ENCODE measurements at regions not wholly inside any gene's neighbourhood (a gene's known extent, or its start where the extent isn't known, plus 50 kb on each side); places are given as distances from the start of the nearest gene placed in this dataset.

DNA sequence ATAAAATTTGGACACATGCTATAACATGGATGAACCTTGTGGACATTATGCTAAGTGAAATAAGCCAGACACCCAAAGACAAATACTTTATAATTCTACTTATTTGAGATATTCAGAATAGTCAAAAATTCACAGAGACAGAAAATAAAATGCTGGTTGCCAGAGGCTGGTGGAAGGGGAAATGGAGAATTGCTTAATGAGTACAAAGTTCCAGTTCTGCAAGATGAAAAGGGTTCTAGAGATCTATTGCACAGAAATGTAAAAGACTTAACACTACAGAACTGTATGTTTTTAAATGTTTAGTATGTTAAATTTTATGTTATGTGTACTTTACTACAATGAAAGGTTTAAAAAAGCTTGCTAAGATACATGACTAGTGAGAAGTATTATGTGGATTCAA, 344.8 kb downstream of the CNTN3 start:
- Histone ChIP-seq H3K9me3 (ENCODE audit: insufficient read depth, low read depth, low read length) (no peaks in the 10 kb centered on the region), H4K8ac (ENCODE audit: low read depth, low read length) (no peak overlapping the region), H3K79me2 (ENCODE audit: control insufficient read depth, insufficient read depth, low read length, poor library complexity) (no peaks in the 10 kb centered on the region), H3K4ac (ENCODE audit: low read depth, low read length) (no peak overlapping the region), H3K9ac (ENCODE audit: low read length) (no peak overlapping the region), H3K27me3 (ENCODE audit: insufficient read depth, low read length) (no peaks in the 10 kb centered on the region), H4K12ac (ENCODE audit: low read depth, low read length) (no peak overlapping the region), H3K18ac (ENCODE audit: low read length) (no peak overlapping the region), H3K4me2 (ENCODE audit: low read length) (no peak overlapping the region), H3K14ac (ENCODE audit: low read length) (no peak overlapping the region), H2AFZ (ENCODE audit: insufficient read depth, low read length, poor library complexity) (no peak overlapping the region), H3K4me1 (ENCODE audit: control insufficient read depth in 1 of 2, insufficient read depth in 2 of 2, low read length in 2 of 2) (no peaks in the 10 kb centered on the region), H3K36me3 (ENCODE audit: control insufficient read depth in 1 of 2, insufficient read depth in 2 of 2, low read length in 2 of 2) (no peaks in the 10 kb centered on the region), H2BK120ac (ENCODE audit: insufficient read depth, low read length, poor library complexity) (no peak overlapping the region), H3K4me3 (ENCODE audit: low read depth, low read length) (no peak overlapping the region), H2BK5ac (ENCODE audit: low read depth, low read length, poor library complexity) (no peak overlapping the region), H4K91ac (ENCODE audit: low read depth, low read length) (no peak overlapping the region), H2BK12ac (ENCODE audit: low read length) (no peak overlapping the region), H3K79me1 (ENCODE audit: low read length) (no peaks in the 10 kb centered on the region), H3K27ac (ENCODE audit: low read depth, low read length) (no peak overlapping the region), H3K23ac (ENCODE audit: low read length) (no peak overlapping the region), H2AK5ac (ENCODE audit: low read length) (no peak overlapping the region)
- DNase-seq, result no peak

DNA sequence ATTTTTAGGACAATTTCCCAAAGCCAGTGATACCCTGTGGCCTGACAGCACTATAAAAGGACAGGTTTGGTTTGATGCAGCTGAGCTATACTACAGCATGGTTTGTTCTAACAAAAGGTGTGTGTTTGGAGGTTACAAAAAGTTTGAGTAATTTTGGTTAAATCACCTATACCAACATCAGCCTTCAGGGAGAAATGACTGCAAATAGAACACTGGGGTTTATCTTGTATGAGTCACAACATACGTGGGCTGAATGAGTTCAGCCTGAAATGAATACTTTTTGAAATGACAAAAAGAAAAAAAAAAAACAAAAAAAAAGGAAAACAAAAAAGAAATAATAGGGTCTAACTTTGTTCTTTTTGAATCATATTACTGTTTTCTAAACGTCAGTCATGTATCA, 345.7 kb downstream of the CNTN3 start:
- H3K18ac ChIP-seq (ENCODE audit: low read length), result no peak overlapping the region
- no peak overlapping the region for H3K27ac ChIP-seq (ENCODE audit: low read depth, low read length)
- no peak overlapping the region for H2BK5ac ChIP-seq (ENCODE audit: low read depth, low read length, poor library complexity)
- H3K36me3 ChIP-seq (ENCODE audit: control insufficient read depth in 1 of 2, insufficient read depth in 2 of 2, low read length in 2 of 2), result no peaks in the 10 kb centered on the region
- no peak overlapping the region for H3K23ac ChIP-seq (ENCODE audit: low read length)
- no peak overlapping the region for H2AFZ ChIP-seq (ENCODE audit: insufficient read depth, low read length, poor library complexity)
- H3K4me1 ChIP-seq (ENCODE audit: control insufficient read depth in 1 of 2, insufficient read depth in 2 of 2, low read length in 2 of 2), result no peaks in the 10 kb centered on the region
- H3K9ac ChIP-seq (ENCODE audit: low read length), result no peak overlapping the region
- H2BK12ac ChIP-seq (ENCODE audit: low read length), result no peak overlapping the region
- no peaks in the 10 kb centered on the region for H3K9me3 ChIP-seq (ENCODE audit: insufficient read depth, low read depth, low read length)
- H3K4ac ChIP-seq (ENCODE audit: low read depth, low read length), result no peak overlapping the region
- no peak for DNase-seq
- no peak overlapping the region for H3K4me3 ChIP-seq (ENCODE audit: low read depth, low read length)
- no peak overlapping the region for H3K4me2 ChIP-seq (ENCODE audit: low read length)
- H4K8ac ChIP-seq (ENCODE audit: low read depth, low read length), result no peak overlapping the region
- no peak overlapping the region for H4K91ac ChIP-seq (ENCODE audit: low read depth, low read length)
- no peak overlapping the region for H4K12ac ChIP-seq (ENCODE audit: low read depth, low read length)
- H2BK120ac ChIP-seq (ENCODE audit: insufficient read depth, low read length, poor library complexity), result no peak overlapping the region
- WGBS (ENCODE audit: extremely low coverage, insufficient coverage, insufficient read length), result no CpG with 5 or more reads among the region's 2 CpGs
- H3K27me3 ChIP-seq (ENCODE audit: insufficient read depth, low read length), result no peaks in the 10 kb centered on the region
- no peaks in the 10 kb centered on the region for H3K79me2 ChIP-seq (ENCODE audit: control insufficient read depth, insufficient read depth, low read length, poor library complexity)
- H3K79me1 ChIP-seq (ENCODE audit: low read length), result no peaks in the 10 kb centered on the region
- no peak overlapping the region for H2AK5ac ChIP-seq (ENCODE audit: low read length)
- H3K14ac ChIP-seq (ENCODE audit: low read length), result no peak overlapping the region

GRCh38 chr3:74267588-74268184, 346.8 kb downstream of the CNTN3 start:
- no peak overlapping the region for H4K12ac ChIP-seq (ENCODE audit: low read depth, low read length)
- WGBS (ENCODE audit: extremely low coverage, insufficient coverage, insufficient read length), result no CpG with 5 or more reads among the region's 13 CpGs
- no peaks in the 10 kb centered on the region for H3K4me1 ChIP-seq (ENCODE audit: control insufficient read depth in 1 of 2, insufficient read depth in 2 of 2, low read length in 2 of 2)
- H3K9me3 ChIP-seq (ENCODE audit: insufficient read depth, low read depth, low read length), result no peaks in the 10 kb centered on the region
- H4K8ac ChIP-seq (ENCODE audit: low read depth, low read length), result no peak overlapping the region
- no peak overlapping the region for H3K27ac ChIP-seq (ENCODE audit: low read depth, low read length)
- no peak overlapping the region for H3K23ac ChIP-seq (ENCODE audit: low read length)
- DNase-seq, result peak; percentile 45 to 76
- no peak overlapping the region for H4K91ac ChIP-seq (ENCODE audit: low read depth, low read length)
- no peak overlapping the region for H3K4me3 ChIP-seq (ENCODE audit: low read depth, low read length)
- H2AK5ac ChIP-seq (ENCODE audit: low read length), result no peak overlapping the region
- H3K14ac ChIP-seq (ENCODE audit: low read length), result no peak overlapping the region
- no peaks in the 10 kb centered on the region for H3K79me2 ChIP-seq (ENCODE audit: control insufficient read depth, insufficient read depth, low read length, poor library complexity)
- no peak overlapping the region for H3K18ac ChIP-seq (ENCODE audit: low read length)
- no peaks in the 10 kb centered on the region for H3K36me3 ChIP-seq (ENCODE audit: control insufficient read depth in 1 of 2, insufficient read depth in 2 of 2, low read length in 2 of 2)
- H3K9ac ChIP-seq (ENCODE audit: low read length), result no peak overlapping the region
- no peak overlapping the region for H3K4me2 ChIP-seq (ENCODE audit: low read length)
- no peak overlapping the region for H2BK12ac ChIP-seq (ENCODE audit: low read length)
- H3K4ac ChIP-seq (ENCODE audit: low read depth, low read length), result no peak overlapping the region
- no peak overlapping the region for H2BK5ac ChIP-seq (ENCODE audit: low read depth, low read length, poor library complexity)
- H2BK120ac ChIP-seq (ENCODE audit: insufficient read depth, low read length, poor library complexity), result no peak overlapping the region
- H3K27me3 ChIP-seq (ENCODE audit: insufficient read depth, low read length), result no peaks in the 10 kb centered on the region
- H2AFZ ChIP-seq (ENCODE audit: insufficient read depth, low read length, poor library complexity), result no peak overlapping the region
- no peaks in the 10 kb centered on the region for H3K79me1 ChIP-seq (ENCODE audit: low read length)

- Histone ChIP-seq H3K4me1 (ENCODE audit: control insufficient read depth in 1 of 2, insufficient read depth in 2 of 2, low read length in 2 of 2) (no peaks in the 10 kb centered on the region), H2AFZ (ENCODE audit: insufficient read depth, low read length, poor library complexity) (no peak overlapping the region), H2AK5ac (ENCODE audit: low read length) (no peak overlapping the region), H3K23ac (ENCODE audit: low read length) (no peak overlapping the region), H3K79me2 (ENCODE audit: control insufficient read depth, insufficient read depth, low read length, poor library complexity) (no peaks in the 10 kb centered on the region), H3K4me2 (ENCODE audit: low read length) (no peak overlapping the region), H2BK12ac (ENCODE audit: low read length) (no peak overlapping the region), H3K14ac (ENCODE audit: low read length) (no peak overlapping the region), H3K9me3 (ENCODE audit: insufficient read depth, low read depth, low read length) (no peaks in the 10 kb centered on the region), H3K9ac (ENCODE audit: low read length) (no peak overlapping the region), H4K8ac (ENCODE audit: low read depth, low read length) (no peak overlapping the region), H3K4ac (ENCODE audit: low read depth, low read length) (no peak overlapping the region), H4K91ac (ENCODE audit: low read depth, low read length) (no peak overlapping the region), H3K27ac (ENCODE audit: low read depth, low read length) (no peak overlapping the region), H4K12ac (ENCODE audit: low read depth, low read length) (no peak overlapping the region), H3K27me3 (ENCODE audit: insufficient read depth, low read length) (no peaks in the 10 kb centered on the region), H2BK5ac (ENCODE audit: low read depth, low read length, poor library complexity) (no peak overlapping the region), H2BK120ac (ENCODE audit: insufficient read depth, low read length, poor library complexity) (no peak overlapping the region), H3K36me3 (ENCODE audit: control insufficient read depth in 1 of 2, insufficient read depth in 2 of 2, low read length in 2 of 2) (no peaks in the 10 kb centered on the region), H3K79me1 (ENCODE audit: low read length) (no peaks in the 10 kb centered on the region), H3K18ac (ENCODE audit: low read length) (no peak overlapping the region), H3K4me3 (ENCODE audit: low read depth, low read length) (no peak overlapping the region)
- DNase-seq, result peak in 1 of 2 donors; percentile 11
- WGBS (ENCODE audit: extremely low coverage, insufficient coverage, insufficient read length), result no CpG with 5 or more reads among the region's 5 CpGs
These were observed 347.3 kb downstream of the CNTN3 start for GRCh38 chr3:74267131-74267530.

All from trophoblast cell (in vitro differentiated cells and primary cell).